OCI-LY7 (cell line): ENCODE measurements at regions not wholly inside any gene's neighbourhood (a gene's known extent, or its start where the extent isn't known, plus 50 kb on each side); places are given as distances from the start of the nearest gene placed in this dataset.

Experiments used
- BruUV-seq: library from RNA; stranded (reverse); fragments of 400-500 nt; replicated peaks from 2 replicates; lab custom pipeline; 2021; lab: Mats Ljungman, UMichigan
- CTCF ChIA-PET: fragments of 300-600 bp; sonication (Branson Sonifier 250); formaldehyde crosslinking; loops from one replicate; lab custom pipeline; 2022; ENCODE audit warnings: antibody characterized with exemption; ENCODE audit not compliant: unreplicated experiment; lab: Charles Lee
- POLR2A ChIA-PET: fragments of 300-600 bp; sonication (Branson Sonifier 250); formaldehyde crosslinking; loops from one replicate; lab custom pipeline; 2022; ENCODE audit warnings: antibody characterized with exemption; lab: Charles Lee
- DNase-seq: peaks from one replicate; pipeline ENCODE4 v3.0.0-alpha.2; 2015; ENCODE audit warnings: low spot score
- H2AFZ ChIP-seq: fragments of 200-600 bp; sonication (generic), shearing (Covaris generic); 2 replicates; pipeline ENCODE4 v1.6.1; 2014; ENCODE audit warnings: mild to moderate bottlenecking, antibody characterized with exemption, low read length, moderate library complexity
- H3K27ac ChIP-seq: fragments of 200-600 bp; sonication (generic); 2 replicates; pipeline ENCODE4 v1.5.1; 2014; ENCODE audit warnings: mixed run types, low read depth, mild to moderate bottlenecking, moderate library complexity, low read length, inconsistent platforms; ENCODE audit not compliant: poor library complexity, severe bottlenecking
- H3K36me3 ChIP-seq: fragments of 200-600 bp; sonication (generic); 2 replicates; pipeline ENCODE4 v1.6.1; 2014; ENCODE audit warnings: mild to moderate bottlenecking, antibody characterized with exemption, low read length, moderate library complexity, mixed read lengths; ENCODE audit not compliant: insufficient read depth
- H3K4me1 ChIP-seq: fragments of 200-600 bp; sonication (generic); 2 replicates; pipeline ENCODE4 v1.5.1; 2014; ENCODE audit warnings: mild to moderate bottlenecking, low read length; ENCODE audit not compliant: insufficient read depth, poor library complexity, severe bottlenecking
- H3K4me2 ChIP-seq: fragments of 200-600 bp; sonication (generic); 2 replicates; pipeline ENCODE4 v1.6.1; 2014; ENCODE audit warnings: mild to moderate bottlenecking, low read length
- H3K4me3 ChIP-seq: fragments of 200-600 bp; sonication (generic); 2 replicates; pipeline ENCODE4 v1.5.1; 2014; ENCODE audit warnings: mild to moderate bottlenecking, low read depth, low read length; ENCODE audit not compliant: poor library complexity, severe bottlenecking
- H3K79me2 ChIP-seq: fragments of 200-600 bp; sonication (generic); 2 replicates; pipeline ENCODE4 v1.6.1; 2016; ENCODE audit warnings: low read depth, mild to moderate bottlenecking, low read length, moderate library complexity, mixed read lengths; ENCODE audit not compliant: insufficient read depth
- H3K9me2 ChIP-seq: fragments of 200-600 bp; sonication (generic); 2 replicates; pipeline ENCODE4 v1.6.1; 2016; ENCODE audit warnings: mild to moderate bottlenecking, low read length, mixed read lengths; ENCODE audit not compliant: insufficient read depth
- H3K9me3 ChIP-seq: fragments of 200-600 bp; sonication (generic); 2 replicates; pipeline ENCODE4 v1.6.1; 2014; ENCODE audit warnings: mild to moderate bottlenecking, mixed run types, low read length, mixed read lengths
- H4K20me1 ChIP-seq: fragments of 200-600 bp; sonication (generic); 2 replicates; pipeline ENCODE4 v1.6.1; 2014; ENCODE audit warnings: mild to moderate bottlenecking, antibody characterized with exemption, low read length, moderate library complexity, mixed read lengths; ENCODE audit not compliant: insufficient read depth
- EZH2phosphoT487 ChIP-seq: fragments of 200-600 bp; sonication (generic); IDR thresholded peaks from 2 replicates; pipeline ENCODE4 v1.6.1; 2018; ENCODE audit warnings: low read depth, borderline replicate concordance, mild to moderate bottlenecking, mixed run types, antibody characterized with exemption, low read length, moderate library complexity, mixed read lengths
- intact Hi-C: fragments of 100-400 bp; cut with micrococcal nuclease; formaldehyde crosslinking; loops from one replicate; pipeline ENCODE4 v1.10.0; 2022; ENCODE audit not compliant: unreplicated experiment
- TF ChIP-seq, protein P1 (sequence below): fragments of 200-600 bp; sonication (generic); conservative IDR thresholded peaks from 2 replicates; pipeline ENCODE4 v1.5.1; 2014; ENCODE audit warnings: mild to moderate bottlenecking, antibody characterized with exemption, low read length, moderate library complexity, mixed read lengths

DNA sequence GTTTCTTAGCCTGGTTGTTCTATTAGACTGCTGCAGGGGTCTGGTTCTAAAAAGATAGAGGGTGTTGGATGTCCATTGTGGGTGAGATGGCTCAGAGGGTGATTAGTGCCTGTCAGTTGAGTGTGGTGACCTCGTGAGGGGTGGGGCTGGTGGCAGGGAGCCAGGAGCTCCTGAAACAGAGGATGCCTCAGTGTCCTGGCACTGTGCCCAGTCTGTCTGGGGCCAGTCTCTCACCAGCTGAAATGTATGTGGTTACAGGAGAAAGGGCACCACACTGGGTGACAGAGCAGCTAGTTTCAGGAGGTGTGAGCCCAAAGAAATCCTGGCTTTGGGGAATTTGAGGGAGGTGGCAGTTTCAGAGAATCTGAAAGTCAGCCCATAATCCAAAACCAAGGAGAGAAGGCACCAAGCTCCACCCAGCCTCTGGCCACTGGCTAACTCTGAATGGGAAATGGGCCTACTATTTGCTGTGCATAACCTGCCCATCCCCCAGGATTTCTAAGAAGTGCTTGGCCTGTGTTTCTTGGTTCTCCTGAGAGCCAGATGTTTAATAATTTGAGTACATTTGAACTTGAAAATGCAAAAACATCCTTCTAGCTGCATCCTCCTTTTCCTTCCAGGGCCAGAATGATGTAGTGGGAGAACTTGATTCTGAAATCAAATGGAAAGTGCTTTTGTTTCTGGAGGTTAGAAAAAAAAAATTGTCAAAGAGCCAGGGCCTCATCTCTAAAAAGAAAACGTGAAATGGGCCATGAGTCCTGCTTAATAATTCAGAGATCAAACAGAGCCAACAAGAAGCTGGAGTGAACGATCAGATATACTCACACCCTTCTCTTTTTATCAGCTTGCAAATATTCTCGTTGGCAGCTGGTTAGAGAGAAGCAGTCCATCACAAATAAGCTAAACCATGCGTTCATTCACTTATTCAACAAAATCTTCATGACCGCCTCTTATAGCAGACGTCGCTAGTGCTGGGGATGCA, 92.3 kb downstream of the B3GNT2 start:
- POLR2A ChIA-PET, result interaction anchor here (0.6 kb wide), 1 partner anchor 228 kb away, joined by 4 read pairs; no protein-coding TSS in a partner anchor
- Histone ChIP-seq H3K4me2 (no peak overlapping the region), H3K79me2 (no peaks in the 10 kb centered on the region), H4K20me1 (no peaks in the 10 kb centered on the region), H3K36me3 (no peaks in the 10 kb centered on the region), H3K9me2 (no peaks in the 10 kb centered on the region), H3K4me1 (peaks cover 1% of the 10 kb centered on the region), H2AFZ (no peak overlapping the region), H3K27ac (no peak overlapping the region), H3K9me3 (peaks cover 26% of the 10 kb centered on the region), H3K4me3 (no peak overlapping the region)
- no TSS peak for BruUV-seq
- no peak for TF ChIP-seq EZH2phosphoT487
- TF ChIP-seq, protein P1, sequence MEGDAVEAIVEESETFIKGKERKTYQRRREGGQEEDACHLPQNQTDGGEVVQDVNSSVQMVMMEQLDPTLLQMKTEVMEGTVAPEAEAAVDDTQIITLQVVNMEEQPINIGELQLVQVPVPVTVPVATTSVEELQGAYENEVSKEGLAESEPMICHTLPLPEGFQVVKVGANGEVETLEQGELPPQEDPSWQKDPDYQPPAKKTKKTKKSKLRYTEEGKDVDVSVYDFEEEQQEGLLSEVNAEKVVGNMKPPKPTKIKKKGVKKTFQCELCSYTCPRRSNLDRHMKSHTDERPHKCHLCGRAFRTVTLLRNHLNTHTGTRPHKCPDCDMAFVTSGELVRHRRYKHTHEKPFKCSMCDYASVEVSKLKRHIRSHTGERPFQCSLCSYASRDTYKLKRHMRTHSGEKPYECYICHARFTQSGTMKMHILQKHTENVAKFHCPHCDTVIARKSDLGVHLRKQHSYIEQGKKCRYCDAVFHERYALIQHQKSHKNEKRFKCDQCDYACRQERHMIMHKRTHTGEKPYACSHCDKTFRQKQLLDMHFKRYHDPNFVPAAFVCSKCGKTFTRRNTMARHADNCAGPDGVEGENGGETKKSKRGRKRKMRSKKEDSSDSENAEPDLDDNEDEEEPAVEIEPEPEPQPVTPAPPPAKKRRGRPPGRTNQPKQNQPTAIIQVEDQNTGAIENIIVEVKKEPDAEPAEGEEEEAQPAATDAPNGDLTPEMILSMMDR, result no peak
- CTCF ChIA-PET, result no interaction called here
- no peak for DNase-seq
- intact Hi-C loops, result no loop called here

DNA sequence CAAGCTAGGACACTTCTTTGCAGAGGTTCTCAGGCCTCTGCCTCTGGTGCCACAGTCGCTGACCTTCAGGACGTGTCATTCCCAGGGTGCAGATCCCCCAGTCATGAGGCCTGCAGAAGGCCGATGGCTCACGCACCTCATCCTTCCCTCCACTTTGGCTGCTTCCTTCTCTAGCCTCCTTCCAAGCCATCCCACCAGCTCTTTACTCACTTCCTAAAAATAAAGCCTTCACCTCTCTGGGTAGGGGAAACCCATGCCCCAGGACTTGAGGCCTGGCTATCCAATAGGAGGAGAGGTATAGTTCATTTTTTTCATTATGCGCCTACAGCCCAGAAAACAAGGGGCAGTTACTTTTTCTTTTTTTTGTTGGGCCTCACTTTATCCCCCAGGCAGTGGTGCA, 91.4 kb downstream of the B3GNT2 start:
- H3K27ac ChIP-seq, result no peak overlapping the region
- H2AFZ ChIP-seq, result no peak overlapping the region
- no peaks in the 10 kb centered on the region for H3K79me2 ChIP-seq
- peaks cover 33% of the 10 kb centered on the region for H3K9me3 ChIP-seq
- BruUV-seq, result no TSS peak
- intact Hi-C loops, result no loop called here
- no peaks in the 10 kb centered on the region for H4K20me1 ChIP-seq
- POLR2A ChIA-PET, result interaction anchor here (0.6 kb wide), 1 partner anchor 227 kb away, joined by 4 read pairs; no protein-coding TSS in a partner anchor
- no peaks in the 10 kb centered on the region for H3K4me1 ChIP-seq
- no peak overlapping the region for H3K4me3 ChIP-seq
- H3K36me3 ChIP-seq, result no peaks in the 10 kb centered on the region
- H3K9me2 ChIP-seq, result no peaks in the 10 kb centered on the region
- no peak for DNase-seq
- no peak for TF ChIP-seq EZH2phosphoT487
- TF ChIP-seq, protein P1, result no peak
- no peak overlapping the region for H3K4me2 ChIP-seq
- CTCF ChIA-PET, result no interaction called here
